Stromal cell of bone marrow (primary cell): ENCODE measurements at regions not wholly inside any gene's neighbourhood (a gene's known extent, or its start where the extent isn't known, plus 50 kb on each side); places are given as distances from the start of the nearest gene placed in this dataset.
"Not testable (repeated sequence)": the region's sequence is repeated elsewhere in the genome, so short reads cannot be mapped to it uniquely, and the experiment has no call there.

Experiments used
- DNase-seq: peaks from one replicate; pipeline ENCODE4 v3.0.0-alpha.2; 2012; ENCODE audit warnings: low read depth

DNA sequence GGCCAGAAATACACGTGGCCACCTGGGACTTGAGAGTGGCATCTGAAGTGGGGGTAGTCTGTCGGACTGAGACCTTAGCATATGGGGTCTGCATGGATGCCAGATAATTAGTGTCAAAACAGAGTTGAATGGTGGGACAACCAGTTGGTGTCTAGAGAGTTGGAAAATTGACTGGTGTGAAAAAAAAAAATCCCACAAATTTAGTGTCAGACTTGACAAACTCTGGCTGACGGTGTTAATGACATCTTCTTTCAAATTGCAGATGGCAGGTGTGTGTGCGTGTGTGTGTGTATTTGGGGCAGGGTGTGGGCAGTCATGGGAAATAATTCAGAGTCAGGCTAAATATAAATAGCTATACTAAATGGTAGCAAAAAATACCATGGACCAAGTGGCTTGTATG is 365.4 kb upstream of the RGPD4 start:
- DNase-seq = no peak

DNA sequence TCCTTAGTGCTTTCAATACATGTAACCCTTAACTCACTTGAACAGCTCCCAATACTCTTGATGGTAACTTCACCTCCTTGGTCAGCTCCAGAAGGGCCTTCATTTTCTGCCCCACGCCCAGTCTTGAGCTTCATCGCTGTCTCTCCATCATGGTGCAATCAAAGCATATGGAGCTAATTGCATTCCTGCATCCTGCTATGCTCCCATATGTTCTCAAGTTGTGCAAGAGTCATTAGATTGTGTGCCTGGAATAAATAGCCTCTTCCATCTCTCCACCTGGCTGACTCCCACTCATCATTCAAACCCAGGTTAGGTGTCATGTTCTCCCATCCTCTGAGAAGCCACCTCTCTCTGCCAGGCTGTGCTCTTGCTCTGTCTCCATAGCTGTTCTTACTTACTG is 364.5 kb upstream of the RGPD4 start:
- DNase-seq = no peak

DNA sequence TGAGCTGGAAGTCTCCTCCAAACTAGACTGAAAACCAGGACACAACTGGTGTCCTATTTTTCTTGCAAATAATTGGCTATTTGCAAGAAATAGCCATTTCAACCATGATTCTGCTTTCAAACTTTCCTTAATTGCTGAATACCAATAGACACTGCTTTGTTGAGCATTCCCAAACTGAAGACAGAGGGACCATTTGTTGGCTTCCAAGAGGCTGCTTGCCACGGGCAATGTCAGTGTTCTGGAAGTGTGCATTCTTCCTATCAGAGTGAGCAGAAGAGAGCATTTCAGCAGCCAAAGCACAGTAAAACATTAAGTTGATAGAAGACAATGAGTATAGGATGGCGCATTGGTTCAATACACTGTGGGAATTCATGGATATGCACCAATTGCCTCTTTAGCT is 360.5 kb upstream of the RGPD4 start:
- no peak for DNase-seq

DNA sequence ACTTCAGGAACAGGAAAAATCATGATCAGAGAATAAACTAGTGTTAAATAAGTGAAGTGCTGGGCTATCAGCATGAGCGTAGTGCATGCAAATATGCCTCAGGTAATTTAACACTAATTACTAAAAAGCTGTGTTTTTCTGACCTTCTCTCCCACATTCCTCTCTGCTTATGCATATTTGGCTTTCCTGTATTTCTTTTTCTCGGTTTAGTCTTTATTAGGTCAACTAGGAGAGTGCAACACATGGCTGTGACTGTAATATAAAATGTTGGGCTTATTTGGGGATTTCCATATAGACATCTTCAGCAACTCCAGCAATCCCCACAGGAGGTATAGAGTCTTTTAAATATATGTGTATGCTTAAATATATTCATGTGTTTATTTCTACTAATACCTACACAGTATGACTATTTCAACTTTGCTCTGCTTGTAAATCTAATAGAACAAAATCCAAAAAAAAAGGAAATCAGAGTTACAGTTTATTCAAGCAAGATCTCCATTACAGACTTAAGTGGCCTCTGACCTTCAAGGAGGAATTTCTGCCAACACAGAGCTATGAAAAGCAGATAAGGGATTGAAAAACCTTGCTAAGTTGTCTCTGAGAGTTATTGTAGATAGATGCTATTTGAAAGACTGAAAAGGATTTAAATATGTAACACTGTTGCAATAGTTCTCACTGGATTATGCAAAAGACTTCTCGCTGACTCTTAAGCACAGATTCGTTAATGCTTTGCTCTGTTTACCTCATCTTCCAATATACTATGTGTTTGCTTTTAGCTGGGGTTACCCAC is 359.5 kb upstream of the RGPD4 start:
- no peak for DNase-seq

DNA sequence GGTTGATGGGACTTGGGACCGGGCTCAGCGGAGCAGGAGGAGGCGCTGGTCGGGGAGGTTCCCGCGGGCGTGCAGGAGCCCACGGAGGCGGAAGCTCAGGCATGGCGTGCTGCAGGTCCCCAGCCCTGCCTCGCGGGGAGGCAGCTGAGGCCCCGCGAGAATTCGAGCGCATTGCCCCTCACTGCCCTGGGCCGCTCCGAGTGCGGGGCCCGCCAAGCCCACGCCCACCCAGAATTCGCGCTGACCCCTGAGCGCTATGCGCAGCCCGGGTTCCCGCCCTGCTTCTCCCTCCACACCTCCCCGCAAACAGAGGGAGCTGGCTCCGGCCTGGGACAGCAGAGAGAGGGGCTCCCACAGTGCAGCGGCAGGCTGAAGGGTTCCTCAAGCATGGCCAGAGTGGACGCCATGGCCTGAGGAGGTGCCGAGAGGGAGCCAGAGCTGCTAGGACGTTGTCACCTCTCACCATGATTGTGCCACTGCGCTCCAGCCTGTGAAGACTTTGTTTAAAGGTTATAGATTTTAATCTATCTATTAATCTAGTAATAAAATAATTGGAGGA is 357.2 kb upstream of the RGPD4 start:
- DNase-seq = no peak

DNA sequence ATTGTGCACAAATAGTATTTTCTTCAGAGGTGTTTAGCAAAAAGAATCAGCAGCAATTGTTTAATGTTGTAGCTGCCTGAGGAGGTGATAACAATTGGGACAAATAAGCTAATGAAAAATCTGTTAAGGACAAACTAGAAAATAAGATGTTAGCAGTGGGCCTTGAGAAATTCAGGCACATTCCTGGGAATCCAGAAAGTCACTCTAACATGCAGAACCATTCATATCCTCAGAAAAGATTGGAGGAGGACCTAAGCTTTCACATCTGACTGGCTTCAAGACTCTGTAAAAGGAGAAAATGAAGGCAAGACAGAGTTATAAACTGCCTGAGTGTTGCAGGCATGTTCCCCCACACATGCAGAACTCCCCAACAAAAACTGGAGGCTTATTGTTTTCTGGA is 353.5 kb upstream of the RGPD4 start:
- DNase-seq = no peak

DNA sequence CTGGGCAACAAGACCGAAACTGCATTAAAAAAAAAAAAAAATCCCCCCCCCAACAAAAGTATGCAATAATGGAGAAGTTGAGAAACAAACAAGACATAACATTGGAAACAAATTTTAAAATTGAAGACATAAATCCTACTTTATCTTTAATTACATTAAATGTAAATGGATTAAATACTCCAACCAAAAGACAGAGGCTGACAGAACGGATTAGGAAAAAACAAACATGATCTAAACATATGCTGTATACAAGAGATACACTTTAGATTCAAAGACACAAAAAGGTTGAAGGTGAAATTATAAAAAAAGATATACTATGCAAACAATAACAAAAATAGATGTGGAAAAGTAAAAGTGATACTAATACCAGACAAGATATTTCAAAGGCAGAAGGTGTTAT is 350.8 kb upstream of the RGPD4 start:
- no peak for DNase-seq

DNA sequence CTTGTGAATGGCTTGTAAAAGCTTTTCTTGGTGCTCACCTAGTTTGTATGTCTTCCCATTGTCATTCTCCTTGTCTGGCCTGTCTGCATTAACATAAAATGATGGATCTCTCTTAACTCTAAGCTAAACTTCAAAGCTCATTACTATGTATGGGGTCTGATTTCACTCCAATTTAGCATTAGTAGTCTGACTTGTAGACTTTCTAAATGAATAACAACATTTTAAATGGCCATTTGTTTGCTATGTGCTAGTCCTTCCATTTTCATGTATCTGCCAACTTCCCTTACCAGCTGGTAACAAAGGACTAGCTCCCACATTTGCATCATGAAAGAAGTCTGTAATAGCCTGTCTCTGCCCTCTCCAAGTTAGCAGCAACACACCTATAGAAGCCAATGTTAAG is 324.2 kb upstream of the RGPD4 start:
- no peak for DNase-seq

DNA sequence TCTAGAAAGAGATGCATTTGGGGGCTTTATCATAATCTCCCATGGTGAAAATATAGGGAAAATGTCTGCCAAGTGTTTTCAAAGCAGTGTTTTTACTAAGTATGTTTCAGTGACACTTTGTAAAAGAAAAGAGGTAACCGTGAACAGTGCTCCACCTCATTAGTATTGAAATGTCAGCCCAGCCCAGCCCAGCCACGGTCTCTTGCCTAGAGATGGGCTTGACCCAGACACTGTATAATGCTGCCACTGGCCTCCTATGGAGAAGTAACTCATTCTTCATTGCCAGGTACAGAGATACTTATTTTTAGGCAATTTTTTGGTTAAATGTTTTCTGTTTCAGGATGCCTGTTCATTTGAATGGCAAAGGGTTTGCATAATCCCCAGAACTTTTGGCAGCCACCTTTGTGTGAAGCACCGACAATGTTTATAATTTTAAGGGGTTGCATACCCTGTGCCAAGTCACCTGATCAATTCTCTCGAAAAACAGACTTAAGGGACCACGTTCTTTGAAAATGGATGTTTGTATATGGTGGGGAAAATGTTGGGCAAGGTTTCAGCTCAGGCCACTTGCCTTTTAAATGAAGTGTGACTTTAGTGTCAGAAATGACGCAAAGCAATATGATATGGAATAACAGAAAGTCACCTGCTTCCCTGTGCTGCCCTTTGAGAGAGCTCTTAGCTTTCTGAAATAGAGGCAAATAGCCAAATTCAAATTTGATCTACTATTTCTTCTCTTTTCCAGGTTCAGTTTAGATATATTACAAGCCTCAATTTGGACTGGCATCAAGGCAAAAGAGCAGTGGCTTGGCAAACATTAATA is 314.5 kb upstream of the RGPD4 start:
- DNase-seq = no peak

DNA sequence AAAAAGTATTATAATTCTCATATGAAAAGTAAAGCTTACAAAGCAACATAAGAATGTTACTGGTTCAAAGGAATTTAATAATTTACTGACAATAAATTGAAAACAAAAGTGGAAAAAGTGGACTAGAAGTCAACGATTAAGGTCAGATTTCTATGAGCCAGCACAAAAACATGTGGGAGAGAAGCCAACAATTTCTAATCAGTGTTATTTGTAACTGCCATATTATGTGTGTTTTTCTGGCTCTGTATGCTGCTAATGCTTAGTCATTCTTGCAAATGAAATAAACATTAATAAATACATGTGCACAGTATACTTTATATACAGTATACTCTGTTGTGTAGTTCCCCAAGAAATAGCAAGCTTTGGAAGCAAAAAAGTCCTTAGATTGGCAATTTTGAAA is 301.3 kb upstream of the RGPD4 start:
- DNase-seq = peak; percentile 7

DNA sequence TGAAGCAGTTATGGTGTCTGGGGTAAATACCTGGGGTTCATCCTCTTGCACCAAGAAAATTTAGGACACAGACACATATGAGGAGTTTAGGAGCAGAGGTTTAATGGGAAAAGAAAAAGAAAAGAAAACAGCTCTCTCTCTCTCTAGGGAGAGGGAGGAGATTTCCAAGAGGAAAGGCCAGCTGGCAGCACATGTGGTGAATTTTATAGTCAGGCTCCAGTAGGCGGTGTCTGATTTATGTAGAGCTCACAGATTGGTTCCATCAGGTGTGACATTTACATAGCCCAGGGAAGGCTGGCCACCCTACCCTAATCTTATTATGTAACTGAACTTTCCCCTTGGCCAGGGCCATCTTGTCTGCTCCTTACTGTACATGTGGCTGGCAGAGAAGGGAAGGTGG is 297.5 kb upstream of the RGPD4 start:
- DNase-seq = peak; percentile 10

DNA sequence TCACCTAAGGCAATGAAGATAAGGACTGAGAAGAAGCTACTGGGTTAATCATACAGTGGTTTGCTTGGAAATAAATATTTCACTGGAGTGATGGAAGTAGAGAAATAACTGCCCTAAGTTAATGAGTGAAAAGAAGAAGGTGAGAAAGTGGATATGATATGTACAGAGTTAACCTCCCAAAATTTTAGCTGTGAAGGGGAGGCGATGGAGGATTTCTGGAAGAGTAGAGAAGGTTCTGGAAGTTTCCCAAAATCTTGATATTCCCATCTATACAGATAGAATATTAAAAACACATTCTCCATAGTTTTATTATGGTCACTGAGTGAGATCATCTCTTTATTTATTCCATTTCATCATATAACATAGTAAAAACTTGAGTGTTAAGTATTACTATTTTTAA is 296.6 kb upstream of the RGPD4 start:
- no peak for DNase-seq

DNA sequence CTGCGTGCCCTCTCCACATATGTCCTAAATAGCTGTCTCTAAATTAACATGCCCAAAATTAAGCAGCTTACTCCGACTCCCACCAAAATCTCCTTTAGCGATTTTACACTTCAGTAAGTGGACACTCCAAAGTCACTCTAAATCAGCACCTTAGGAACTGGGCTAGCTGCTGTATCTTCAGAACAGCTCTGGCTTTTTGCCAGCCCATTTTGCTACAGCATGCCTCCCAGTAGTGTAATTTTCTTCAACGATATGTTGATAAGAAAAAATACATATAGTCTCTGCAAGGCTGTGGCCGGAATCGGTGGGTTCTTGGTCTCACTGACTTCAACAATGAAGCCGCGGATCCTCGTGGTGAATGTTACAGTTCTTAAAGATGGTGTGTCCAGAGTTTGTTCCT is 291.8 kb upstream of the RGPD4 start:
- no peak for DNase-seq

DNA sequence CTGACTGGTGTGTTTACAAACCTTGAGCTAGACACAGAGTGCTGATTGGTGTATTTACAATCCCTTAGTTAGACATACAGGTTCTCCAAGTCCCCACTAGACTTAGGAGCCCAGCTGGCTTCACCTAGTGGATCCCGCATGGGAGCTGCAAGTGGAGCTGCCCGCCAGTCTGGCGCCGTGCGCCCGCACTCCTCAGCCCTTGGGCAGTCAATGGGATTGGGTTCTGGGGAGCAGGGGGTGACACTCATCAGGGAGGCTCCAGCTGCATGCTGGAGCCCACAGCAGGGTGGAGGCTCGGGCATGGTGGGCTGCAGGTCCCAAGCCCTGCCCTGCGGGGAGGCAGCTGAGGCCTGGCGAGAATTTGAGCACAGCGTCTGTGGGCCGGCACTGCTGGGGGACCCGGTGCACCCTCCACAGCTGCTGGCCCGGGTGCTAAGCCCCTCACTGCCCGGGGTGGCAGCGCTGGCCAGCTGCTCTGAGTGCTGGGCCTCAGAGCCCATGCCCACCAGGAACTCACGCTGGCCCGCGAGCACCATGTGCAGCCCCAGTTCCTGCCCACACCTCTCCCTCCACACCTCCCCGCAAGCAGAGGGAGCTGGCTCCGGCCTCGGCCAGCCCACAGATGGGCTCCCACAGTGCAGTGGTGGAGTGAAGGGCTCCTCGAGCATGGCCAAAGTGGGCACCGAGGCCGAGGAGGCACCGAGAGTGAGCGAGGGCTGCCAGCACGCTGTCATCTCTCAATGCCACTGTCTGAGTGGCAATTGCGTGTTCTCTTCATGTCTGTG is 290.6 kb upstream of the RGPD4 start:
- DNase-seq = not testable (repeated sequence)

DNA sequence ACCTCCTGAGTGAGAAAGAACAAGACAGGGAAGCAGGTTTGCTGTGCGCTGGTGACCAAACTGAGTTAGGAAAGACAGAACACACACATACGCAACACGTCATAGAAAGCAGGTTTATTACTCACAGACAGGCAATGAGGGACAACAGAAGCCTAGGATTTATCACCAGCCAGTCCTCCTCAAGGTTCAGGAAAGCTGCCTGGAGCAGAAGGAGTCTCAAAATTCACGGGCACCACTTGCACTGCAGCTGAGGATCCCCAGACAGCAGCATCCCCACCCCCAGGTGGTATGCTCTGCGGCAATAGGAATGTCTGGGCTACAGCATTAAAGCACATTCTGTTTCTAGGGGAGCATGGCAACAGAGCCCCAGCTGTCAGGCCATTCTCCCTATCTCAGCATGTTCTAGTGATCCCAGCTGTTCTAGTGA is 284.4 kb upstream of the RGPD4 start:
- DNase-seq = no peak

DNA sequence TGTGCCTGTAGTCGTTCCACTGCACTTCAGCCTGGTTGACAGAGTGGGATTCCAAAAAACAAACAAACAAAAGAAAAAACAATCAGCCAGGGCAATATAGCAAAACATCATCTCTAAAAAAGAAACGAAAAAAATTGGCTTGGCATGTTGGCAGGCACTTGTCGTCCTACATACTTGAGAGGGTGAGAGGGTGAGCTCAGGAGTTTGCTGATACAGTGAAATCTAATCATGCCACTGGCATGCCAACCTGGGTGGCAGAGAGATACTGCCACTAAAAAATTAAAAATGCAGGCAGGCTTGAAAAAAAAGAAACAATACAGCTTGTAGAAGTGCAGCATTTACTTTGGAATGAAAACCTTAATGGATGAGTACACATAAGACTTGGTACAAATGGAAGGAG is 282.9 kb upstream of the RGPD4 start:
- no peak for DNase-seq

DNA sequence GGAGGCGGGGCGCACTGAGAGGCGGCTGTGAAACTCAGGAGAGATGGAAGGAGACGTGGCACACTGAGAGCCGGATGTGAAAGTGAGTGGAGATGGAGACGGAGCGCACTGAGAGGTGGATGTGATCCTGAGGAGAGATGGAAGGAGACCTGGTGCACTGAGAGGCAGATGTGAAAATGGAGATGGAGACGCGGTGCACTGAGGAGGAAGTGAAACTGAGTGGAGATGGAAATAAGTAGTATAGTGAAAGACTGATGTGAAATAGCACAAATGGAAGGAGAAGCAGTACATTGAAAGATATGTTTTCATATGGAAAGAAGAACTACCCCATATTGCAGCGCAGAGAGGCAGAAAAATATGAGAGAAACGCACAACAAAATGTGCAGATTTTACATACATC is 281.6 kb upstream of the RGPD4 start:
- DNase-seq = no peak

DNA sequence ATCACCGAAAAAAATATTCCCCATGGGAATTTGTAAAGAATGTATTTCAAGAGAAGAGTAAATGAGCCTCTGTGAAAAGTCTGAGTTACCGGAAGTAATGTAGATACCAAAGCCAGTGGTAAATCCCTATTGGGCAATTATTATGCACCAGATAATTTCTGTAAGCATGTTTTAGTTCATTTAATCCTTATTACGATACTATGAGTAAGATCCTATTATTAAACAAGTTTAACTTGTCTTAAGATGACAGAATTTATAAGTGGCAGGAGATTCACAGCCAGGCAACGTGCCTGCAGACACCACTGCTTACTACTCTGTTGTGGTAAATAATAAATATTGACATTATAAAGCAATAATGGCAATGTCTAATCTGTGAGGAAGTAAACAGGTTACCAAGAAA is 280.8 kb upstream of the RGPD4 start:
- no peak for DNase-seq

DNA sequence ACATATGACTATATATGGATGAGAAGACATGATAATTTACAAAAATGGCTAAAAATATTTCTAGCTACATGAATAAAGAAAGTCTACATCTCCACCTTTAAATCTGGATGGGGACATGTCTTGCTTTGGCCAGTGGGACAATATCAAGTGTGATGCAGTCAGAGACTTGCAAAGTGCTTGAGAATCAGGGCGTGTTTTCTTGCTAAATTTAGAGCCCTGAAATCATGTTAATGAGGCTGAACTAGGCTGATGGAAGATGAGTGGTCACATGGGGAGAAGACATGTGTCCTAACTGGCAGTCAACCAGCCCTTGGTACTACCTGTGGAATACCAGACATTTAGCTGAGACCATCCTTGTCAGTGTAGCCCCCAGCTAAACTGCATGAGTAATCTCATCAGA is 278.5 kb upstream of the RGPD4 start:
- DNase-seq = no peak

DNA sequence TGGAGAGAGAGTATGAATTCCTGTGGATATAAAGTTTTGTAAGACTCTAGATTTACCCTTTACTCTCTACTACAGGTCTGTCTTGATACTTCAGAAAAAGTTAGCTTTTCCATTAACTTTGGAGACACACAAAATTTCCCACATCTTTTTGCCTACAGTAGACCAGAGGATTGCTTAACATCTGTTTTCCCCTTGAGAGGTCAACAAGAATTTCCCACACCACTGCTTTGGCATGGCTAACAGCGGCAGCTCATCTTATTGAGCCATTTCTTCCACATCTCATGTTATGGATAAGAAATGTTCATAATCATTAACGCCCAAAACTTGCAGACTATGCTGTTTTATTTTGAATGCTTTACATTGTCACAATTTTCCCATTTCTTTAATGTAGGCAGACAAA is 273.6 kb upstream of the RGPD4 start:
- no peak for DNase-seq

DNA sequence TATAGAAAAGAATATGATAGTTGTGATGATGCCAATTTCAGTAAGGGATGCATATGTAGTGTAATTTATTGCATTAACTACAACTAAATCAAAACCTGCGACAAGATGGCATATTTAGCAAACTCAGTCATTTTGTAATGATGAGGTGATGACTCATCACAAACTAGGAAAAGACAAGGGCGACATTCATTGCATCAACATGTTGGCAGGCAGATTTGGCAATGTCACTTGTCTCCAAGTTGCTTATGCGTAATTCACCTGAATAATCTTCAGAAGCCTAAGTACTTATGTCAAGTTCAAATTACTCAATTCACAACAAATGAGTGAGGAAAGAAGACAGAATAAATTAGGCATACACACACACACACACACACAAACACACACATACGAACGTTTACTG is 273.2 kb upstream of the RGPD4 start:
- no peak for DNase-seq

DNA sequence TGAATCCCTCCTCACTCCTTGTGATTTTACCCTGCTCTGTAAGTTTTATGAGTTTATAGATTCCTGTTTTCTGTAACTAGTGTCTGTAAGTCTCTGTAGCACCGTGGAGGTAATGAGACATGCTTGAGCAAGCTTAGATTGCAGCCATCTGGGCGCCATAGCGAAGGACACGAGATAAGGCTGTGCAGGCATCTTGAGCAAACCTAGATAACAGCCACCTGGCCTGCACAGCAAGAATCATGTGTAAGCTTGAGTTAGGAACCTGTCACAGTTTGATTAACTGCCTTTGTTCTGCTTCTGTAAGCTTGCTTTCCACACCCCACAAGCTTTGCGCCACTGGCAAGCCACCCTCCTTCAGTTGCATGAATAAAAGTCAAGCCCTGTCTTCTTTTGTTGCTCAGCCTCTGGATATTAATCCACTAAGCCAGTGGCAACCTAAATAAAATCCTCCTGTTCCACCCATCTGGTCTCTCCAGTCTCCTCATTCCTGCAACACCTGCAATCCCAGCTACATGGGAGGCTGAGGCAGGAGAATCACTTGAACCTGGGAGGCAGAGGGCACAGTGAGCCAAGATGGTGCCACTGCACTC is 270.6 kb upstream of the RGPD4 start:
- no peak for DNase-seq
